Transverse colon (tissue), 4 donors: ENCODE measurements at regions not wholly inside any gene's neighbourhood (a gene's known extent, or its start where the extent isn't known, plus 50 kb on each side); places are given as distances from the start of the nearest gene placed in this dataset.

Source experiments
- POLR2A ChIP-seq: fragments of 450-650 bp; IDR thresholded peaks from one replicate; pipeline ENCODE4 v1.6.1; 2016; ENCODE audit warnings: antibody characterized with exemption, mild to moderate bottlenecking, moderate library complexity
- POLR2AphosphoS5 ChIP-seq, 3 donors: sonication (generic); formaldehyde crosslinking; IDR thresholded peaks; one replicate each; pipeline ENCODE4 v1.6.1; 2016; ENCODE audit warnings: antibody characterized with exemption in 3 of 3
- TF ChIP-seq, protein P1 (sequence below), 5 experiments: fragments of 200-600 bp in 3 of 5; fragments of 450-650 bp in 2 of 5; sonication (generic) in 3 of 5; IDR thresholded peaks; 1 replicate in 2 of 5; 2 replicates in 3 of 5; pipeline ENCODE4 v1.5.1; 2016 to 2017; ENCODE audit warnings: antibody characterized with exemption in 5 of 5, inconsistent platforms in 3 of 5, mild to moderate bottlenecking in 2 of 5, moderate library complexity in 1 of 5

DNA sequence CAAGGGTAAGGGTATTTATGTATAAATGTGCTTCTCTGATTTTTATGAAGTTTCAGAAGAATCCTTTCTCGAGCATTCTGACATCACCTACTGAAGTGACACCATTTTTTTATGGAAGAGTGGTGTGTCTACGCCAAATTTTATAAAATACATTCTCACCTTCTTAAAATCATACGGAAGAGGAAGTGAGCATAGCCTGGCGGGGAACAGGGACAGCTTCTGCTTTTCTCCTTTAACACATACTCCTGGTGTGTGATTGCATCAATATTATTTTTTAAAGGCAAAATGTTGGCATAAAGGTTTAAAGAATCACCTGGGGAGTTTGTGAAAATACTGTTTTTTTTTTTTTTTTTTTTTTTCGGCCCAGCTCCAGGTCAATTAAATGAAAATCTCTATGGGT lies 733.6 kb upstream of the MAN1A1 start:
- TF ChIP-seq POLR2A (no peak), POLR2AphosphoS5 (IDR thresholded peaks at IDR 0.05) (no peak)
- TF ChIP-seq, protein P1, sequence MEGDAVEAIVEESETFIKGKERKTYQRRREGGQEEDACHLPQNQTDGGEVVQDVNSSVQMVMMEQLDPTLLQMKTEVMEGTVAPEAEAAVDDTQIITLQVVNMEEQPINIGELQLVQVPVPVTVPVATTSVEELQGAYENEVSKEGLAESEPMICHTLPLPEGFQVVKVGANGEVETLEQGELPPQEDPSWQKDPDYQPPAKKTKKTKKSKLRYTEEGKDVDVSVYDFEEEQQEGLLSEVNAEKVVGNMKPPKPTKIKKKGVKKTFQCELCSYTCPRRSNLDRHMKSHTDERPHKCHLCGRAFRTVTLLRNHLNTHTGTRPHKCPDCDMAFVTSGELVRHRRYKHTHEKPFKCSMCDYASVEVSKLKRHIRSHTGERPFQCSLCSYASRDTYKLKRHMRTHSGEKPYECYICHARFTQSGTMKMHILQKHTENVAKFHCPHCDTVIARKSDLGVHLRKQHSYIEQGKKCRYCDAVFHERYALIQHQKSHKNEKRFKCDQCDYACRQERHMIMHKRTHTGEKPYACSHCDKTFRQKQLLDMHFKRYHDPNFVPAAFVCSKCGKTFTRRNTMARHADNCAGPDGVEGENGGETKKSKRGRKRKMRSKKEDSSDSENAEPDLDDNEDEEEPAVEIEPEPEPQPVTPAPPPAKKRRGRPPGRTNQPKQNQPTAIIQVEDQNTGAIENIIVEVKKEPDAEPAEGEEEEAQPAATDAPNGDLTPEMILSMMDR (IDR thresholded peaks at IDR 0.05) = no peak
